HG02885 (cell line): ENCODE measurements at regions not wholly inside any gene's neighbourhood (a gene's known extent, or its start where the extent isn't known, plus 50 kb on each side); places are given as distances from the start of the nearest gene placed in this dataset.
"Not testable (repeated sequence)": the region's sequence is repeated elsewhere in the genome, so short reads cannot be mapped to it uniquely, and the experiment has no call there.

Source experiments
- ATAC-seq: cut with Tn5 transposase; IDR thresholded peaks from one replicate; pipeline ENCODE4 v1.9.1; 2021; ENCODE audit warnings: mild to moderate bottlenecking; ENCODE audit not compliant: unreplicated experiment, poor library complexity

- no peak for ATAC-seq
These were observed 276.4 kb downstream of the ETV1 start for GRCh38 chr7:13713092-13713491.

GRCh38 chr7:13715534-13715933, 273.9 kb downstream of the ETV1 start:
- ATAC-seq, result no peak

GRCh38 chr7:13717031-13717430, 272.4 kb downstream of the ETV1 start:
- ATAC-seq, result no peak

GRCh38 chr7:13724191-13724976, 265.1 kb downstream of the ETV1 start:
- no peak for ATAC-seq

- ATAC-seq, result no peak
These were observed 264.4 kb downstream of the ETV1 start for GRCh38 chr7:13724977-13725566.

- no peak for ATAC-seq
These were observed 263.9 kb downstream of the ETV1 start for GRCh38 chr7:13725591-13725990.

GRCh38 chr7:13727279-13727678, 262.2 kb downstream of the ETV1 start:
- no peak for ATAC-seq

- no peak for ATAC-seq
These were observed 261.7 kb downstream of the ETV1 start for GRCh38 chr7:13727751-13728150.

GRCh38 chr7:13728430-13728829, 261.0 kb downstream of the ETV1 start:
- not testable (repeated sequence) for ATAC-seq

- no peak for ATAC-seq
These were observed 257.8 kb downstream of the ETV1 start for GRCh38 chr7:13731643-13732042.

- no peak for ATAC-seq
These were observed 251.9 kb downstream of the ETV1 start for GRCh38 chr7:13737563-13737962.

GRCh38 chr7:13742126-13742525, 247.3 kb downstream of the ETV1 start:
- no peak for ATAC-seq

GRCh38 chr7:13742811-13743210, 246.7 kb downstream of the ETV1 start:
- ATAC-seq, result no peak

- ATAC-seq, result no peak
These were observed 246.2 kb downstream of the ETV1 start for GRCh38 chr7:13743226-13743625.

- ATAC-seq, result no peak
These were observed 243.9 kb downstream of the ETV1 start for GRCh38 chr7:13745530-13745929.

GRCh38 chr7:13748998-13749397, 240.5 kb downstream of the ETV1 start:
- ATAC-seq, result no peak

GRCh38 chr7:13749636-13750035, 239.8 kb downstream of the ETV1 start:
- ATAC-seq, result no peak

- no peak for ATAC-seq
These were observed 237.7 kb downstream of the ETV1 start for GRCh38 chr7:13751766-13752165.

- no peak for ATAC-seq
These were observed 231.6 kb downstream of the ETV1 start for GRCh38 chr7:13757841-13758240.

GRCh38 chr7:13765853-13766252, 223.6 kb downstream of the ETV1 start:
- ATAC-seq, result not testable (repeated sequence)

- no peak for ATAC-seq
These were observed 219.2 kb downstream of the ETV1 start for GRCh38 chr7:13770305-13770704.

GRCh38 chr7:13774976-13775375, 214.5 kb downstream of the ETV1 start:
- ATAC-seq, result no peak
